ENCODE measurements at regions not wholly inside any gene's neighbourhood (a gene's known extent, or its start where the extent isn't known, plus 50 kb on each side); places are given as distances from the start of the nearest gene placed in this dataset.

DNA sequence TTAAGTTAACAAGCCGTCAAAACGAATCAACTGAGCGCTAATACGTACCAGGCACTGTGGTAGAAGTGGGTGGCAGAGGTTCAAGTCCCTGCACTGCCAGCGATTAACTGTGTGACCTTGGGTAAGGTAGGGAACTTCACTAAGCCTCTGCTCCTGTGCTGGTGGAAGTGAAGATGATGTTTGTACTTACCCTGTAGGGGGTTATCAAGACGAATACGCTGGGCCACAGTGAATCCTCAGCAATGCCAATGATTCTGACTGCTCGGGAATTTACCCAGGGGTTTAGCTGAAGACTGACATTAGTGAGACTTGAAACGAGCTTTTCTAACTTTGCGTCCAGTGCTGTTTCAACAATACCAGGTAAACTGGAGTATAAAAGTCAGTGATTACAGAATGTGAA, 305.3 kb downstream of the FGF9 start:
- no TSS peak for BruUV-seq (replicated peaks)
- Histone ChIP-seq H3K4me2 (ENCODE audit: low read length) (no peak overlapping the region), H3K27ac (ENCODE audit: low read depth, low read length) (no peak overlapping the region), H3K4me1 (ENCODE audit: control insufficient read depth in 1 of 2, insufficient read depth in 2 of 2, low read length in 2 of 2) (no peaks in the 10 kb centered on the region), H3K79me2 (ENCODE audit: insufficient read depth, low read length) (no peaks in the 10 kb centered on the region), H2AFZ (ENCODE audit: low read depth, low read length, poor library complexity, severe bottlenecking) (no peak overlapping the region), H3K9ac (ENCODE audit: low read length) (no peak overlapping the region), H3K27me3 (ENCODE audit: insufficient read depth, low read length) (0 out of 2 replicates have a peak, but pooled peaks cover 4% of the 10 kb centered on the region), H3K9me3 (ENCODE audit: control insufficient read depth in 1 of 2, insufficient read depth in 1 of 2, low read depth in 1 of 2, low read length in 2 of 2) (no peaks in the 10 kb centered on the region), H4K20me1 (ENCODE audit: insufficient read depth) (no peaks in the 10 kb centered on the region), H3K9me2 (ENCODE audit: insufficient read depth) (no peaks in the 10 kb centered on the region), H3K36me3 (ENCODE audit: control insufficient read depth in 1 of 2, insufficient read depth in 2 of 2, low read length in 2 of 2) (no peaks in the 10 kb centered on the region), H3K4me3 (replicated peaks in 1 of 2; ENCODE audit: low read depth in 1 of 2, low read length in 2 of 2) (no peak overlapping the region)
- RAD21 ChIA-PET (ENCODE audit: low non-redundant PET in 1 of 2, low total read pairs in 2 of 2, uncharacterized antibody in 2 of 2, unreplicated experiment in 2 of 2): no interaction called here
- POLR2A ChIA-PET: no interaction called here
- DNase-seq (ENCODE audit: low read depth, low spot score) (no peak), ATAC-seq (no peak)
- CTCF ChIA-PET: no interaction called here
- intact Hi-C loops (cut with micrococcal nuclease): no loop called here
- TF ChIP-seq, protein P1, sequence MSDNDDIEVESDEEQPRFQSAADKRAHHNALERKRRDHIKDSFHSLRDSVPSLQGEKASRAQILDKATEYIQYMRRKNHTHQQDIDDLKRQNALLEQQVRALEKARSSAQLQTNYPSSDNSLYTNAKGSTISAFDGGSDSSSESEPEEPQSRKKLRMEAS (IDR thresholded peaks at IDR 0.05): no peak

DNA sequence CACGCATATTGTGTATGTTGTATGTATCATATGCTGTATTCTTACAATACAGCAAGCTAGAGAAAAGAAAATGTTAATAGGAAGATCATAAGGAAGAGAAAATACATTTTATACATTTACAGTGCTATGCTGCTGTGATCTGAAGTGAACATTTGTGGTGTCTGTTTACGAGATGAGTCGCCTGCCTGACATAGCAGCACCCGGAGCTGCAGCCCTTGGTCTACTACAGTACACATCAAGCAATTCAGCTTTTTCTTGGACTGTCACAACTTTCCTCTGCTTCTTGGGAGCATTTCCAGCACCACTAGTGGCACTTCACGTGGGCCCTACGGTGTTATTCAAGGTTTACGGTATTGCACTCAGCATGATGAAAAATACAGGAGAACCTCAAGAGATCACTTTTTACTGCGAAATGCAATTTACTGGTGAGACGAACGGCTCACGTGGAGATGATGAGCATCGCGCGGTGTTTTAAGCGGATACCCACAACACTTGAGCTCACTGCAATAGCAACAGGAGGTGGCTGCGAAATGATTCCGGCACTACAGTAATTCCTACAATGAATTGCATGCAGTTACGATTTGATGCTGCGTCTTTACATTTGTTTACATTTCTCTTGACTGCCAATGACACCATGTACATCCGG, 308.4 kb downstream of the FGF9 start:
- Histone ChIP-seq H3K79me2 (ENCODE audit: insufficient read depth, low read length) (no peaks in the 10 kb centered on the region), H3K9me2 (ENCODE audit: insufficient read depth) (no peaks in the 10 kb centered on the region), H3K9ac (ENCODE audit: low read length) (no peak overlapping the region), H3K4me3 (replicated peaks in 1 of 2; ENCODE audit: low read depth in 1 of 2, low read length in 2 of 2) (no peak overlapping the region), H3K27ac (ENCODE audit: low read depth, low read length) (no peak overlapping the region), H2AFZ (ENCODE audit: low read depth, low read length, poor library complexity, severe bottlenecking) (no peak overlapping the region), H3K27me3 (ENCODE audit: insufficient read depth, low read length) (0 out of 2 replicates have a peak, but pooled peaks cover 4% of the 10 kb centered on the region), H4K20me1 (ENCODE audit: insufficient read depth) (no peaks in the 10 kb centered on the region), H3K36me3 (ENCODE audit: control insufficient read depth in 1 of 2, insufficient read depth in 2 of 2, low read length in 2 of 2) (no peaks in the 10 kb centered on the region), H3K9me3 (ENCODE audit: control insufficient read depth in 1 of 2, insufficient read depth in 1 of 2, low read depth in 1 of 2, low read length in 2 of 2) (no peaks in the 10 kb centered on the region), H3K4me1 (ENCODE audit: control insufficient read depth in 1 of 2, insufficient read depth in 2 of 2, low read length in 2 of 2) (no peaks in the 10 kb centered on the region), H3K4me2 (ENCODE audit: low read length) (no peak overlapping the region)
- ATAC-seq: no peak
- CTCF ChIA-PET: no interaction called here
- intact Hi-C loops (cut with micrococcal nuclease): no loop called here
- POLR2A ChIA-PET: no interaction called here
- RAD21 ChIA-PET (ENCODE audit: low non-redundant PET in 1 of 2, low total read pairs in 2 of 2, uncharacterized antibody in 2 of 2, unreplicated experiment in 2 of 2): no interaction called here
- DNase-seq (ENCODE audit: low read depth, low spot score): no peak
- BruUV-seq (replicated peaks): no TSS peak
- no peak for TF ChIP-seq SIN3A (IDR thresholded peaks at IDR 0.05; ENCODE audit: low read depth)
- TF ChIP-seq, protein P2, sequence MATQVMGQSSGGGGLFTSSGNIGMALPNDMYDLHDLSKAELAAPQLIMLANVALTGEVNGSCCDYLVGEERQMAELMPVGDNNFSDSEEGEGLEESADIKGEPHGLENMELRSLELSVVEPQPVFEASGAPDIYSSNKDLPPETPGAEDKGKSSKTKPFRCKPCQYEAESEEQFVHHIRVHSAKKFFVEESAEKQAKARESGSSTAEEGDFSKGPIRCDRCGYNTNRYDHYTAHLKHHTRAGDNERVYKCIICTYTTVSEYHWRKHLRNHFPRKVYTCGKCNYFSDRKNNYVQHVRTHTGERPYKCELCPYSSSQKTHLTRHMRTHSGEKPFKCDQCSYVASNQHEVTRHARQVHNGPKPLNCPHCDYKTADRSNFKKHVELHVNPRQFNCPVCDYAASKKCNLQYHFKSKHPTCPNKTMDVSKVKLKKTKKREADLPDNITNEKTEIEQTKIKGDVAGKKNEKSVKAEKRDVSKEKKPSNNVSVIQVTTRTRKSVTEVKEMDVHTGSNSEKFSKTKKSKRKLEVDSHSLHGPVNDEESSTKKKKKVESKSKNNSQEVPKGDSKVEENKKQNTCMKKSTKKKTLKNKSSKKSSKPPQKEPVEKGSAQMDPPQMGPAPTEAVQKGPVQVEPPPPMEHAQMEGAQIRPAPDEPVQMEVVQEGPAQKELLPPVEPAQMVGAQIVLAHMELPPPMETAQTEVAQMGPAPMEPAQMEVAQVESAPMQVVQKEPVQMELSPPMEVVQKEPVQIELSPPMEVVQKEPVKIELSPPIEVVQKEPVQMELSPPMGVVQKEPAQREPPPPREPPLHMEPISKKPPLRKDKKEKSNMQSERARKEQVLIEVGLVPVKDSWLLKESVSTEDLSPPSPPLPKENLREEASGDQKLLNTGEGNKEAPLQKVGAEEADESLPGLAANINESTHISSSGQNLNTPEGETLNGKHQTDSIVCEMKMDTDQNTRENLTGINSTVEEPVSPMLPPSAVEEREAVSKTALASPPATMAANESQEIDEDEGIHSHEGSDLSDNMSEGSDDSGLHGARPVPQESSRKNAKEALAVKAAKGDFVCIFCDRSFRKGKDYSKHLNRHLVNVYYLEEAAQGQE (IDR thresholded peaks at IDR 0.05; ENCODE audit: low read depth): no peak
- TF ChIP-seq SP1 (IDR thresholded peaks at IDR 0.05; ENCODE audit: low read depth): no peak
- TF ChIP-seq FOSL1 (IDR thresholded peaks at IDR 0.05; ENCODE audit: low read depth): no peak
- TF ChIP-seq, protein P1 (IDR thresholded peaks at IDR 0.05): no peak
- TF ChIP-seq ZNF274 (IDR thresholded peaks at IDR 0.05; ENCODE audit: low read depth, low read length): no peak
- no peak for TF ChIP-seq CEBPB (IDR thresholded peaks at IDR 0.05; ENCODE audit: low read depth)
- no peak for TF ChIP-seq EZH2 (IDR thresholded peaks at IDR 0.05)
- TF ChIP-seq, protein P3, sequence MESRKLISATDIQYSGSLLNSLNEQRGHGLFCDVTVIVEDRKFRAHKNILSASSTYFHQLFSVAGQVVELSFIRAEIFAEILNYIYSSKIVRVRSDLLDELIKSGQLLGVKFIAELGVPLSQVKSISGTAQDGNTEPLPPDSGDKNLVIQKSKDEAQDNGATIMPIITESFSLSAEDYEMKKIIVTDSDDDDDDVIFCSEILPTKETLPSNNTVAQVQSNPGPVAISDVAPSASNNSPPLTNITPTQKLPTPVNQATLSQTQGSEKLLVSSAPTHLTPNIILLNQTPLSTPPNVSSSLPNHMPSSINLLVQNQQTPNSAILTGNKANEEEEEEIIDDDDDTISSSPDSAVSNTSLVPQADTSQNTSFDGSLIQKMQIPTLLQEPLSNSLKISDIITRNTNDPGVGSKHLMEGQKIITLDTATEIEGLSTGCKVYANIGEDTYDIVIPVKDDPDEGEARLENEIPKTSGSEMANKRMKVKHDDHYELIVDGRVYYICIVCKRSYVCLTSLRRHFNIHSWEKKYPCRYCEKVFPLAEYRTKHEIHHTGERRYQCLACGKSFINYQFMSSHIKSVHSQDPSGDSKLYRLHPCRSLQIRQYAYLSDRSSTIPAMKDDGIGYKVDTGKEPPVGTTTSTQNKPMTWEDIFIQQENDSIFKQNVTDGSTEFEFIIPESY (IDR thresholded peaks at IDR 0.05; ENCODE audit: extremely low read depth, insufficient replicate concordance, low read length): no peak
- TF ChIP-seq ELF1 (IDR thresholded peaks at IDR 0.05; ENCODE audit: borderline replicate concordance, low read depth): no peak
- TF ChIP-seq RAD21 (IDR thresholded peaks at IDR 0.05; ENCODE audit: low read depth): no peak
- no peak for TF ChIP-seq SRF (IDR thresholded peaks at IDR 0.05; ENCODE audit: low read depth)
- TF ChIP-seq, protein P4, sequence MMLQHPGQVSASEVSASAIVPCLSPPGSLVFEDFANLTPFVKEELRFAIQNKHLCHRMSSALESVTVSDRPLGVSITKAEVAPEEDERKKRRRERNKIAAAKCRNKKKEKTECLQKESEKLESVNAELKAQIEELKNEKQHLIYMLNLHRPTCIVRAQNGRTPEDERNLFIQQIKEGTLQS (IDR thresholded peaks at IDR 0.05): no peak
- TF ChIP-seq POLR2A (IDR thresholded peaks at IDR 0.05; ENCODE audit: borderline replicate concordance, extremely low read depth, insufficient read depth, insufficient read length): no peak

Data from HCT116 (cell line).